CD4-positive, alpha-beta T cell (primary cell): ENCODE measurements at regions not wholly inside any gene's neighbourhood (a gene's known extent, or its start where the extent isn't known, plus 50 kb on each side); places are given as distances from the start of the nearest gene placed in this dataset.

Source experiments
- ATAC-seq: fragments of 200-7000 bp; cut with Tn5 transposase; one replicate; pipeline ENCODE4 v1.10.0; 2022; ENCODE audit warnings: mild to moderate bottlenecking; ENCODE audit not compliant: poor library complexity
- CTCF ChIA-PET: fragments of 350-600 bp; sonication (Branson Sonifier 250); formaldehyde crosslinking; loops from one replicate; lab custom pipeline; 2021; ENCODE audit warnings: antibody characterized with exemption, inconsistent platforms; lab: Charles Lee
- POLR2A ChIA-PET: fragments of 350-600 bp; sonication (Branson Sonifier 250); formaldehyde crosslinking; loops from one replicate; lab custom pipeline; 2021; ENCODE audit warnings: antibody characterized with exemption, inconsistent platforms; lab: Charles Lee
- DNase-seq, 14 experiments: peaks; one replicate each; pipeline ENCODE4 v3.0.0-alpha.2; 2013 to 2020; ENCODE audit warnings: mixed read lengths in 2 of 14
- H3K27ac ChIP-seq, 2 donors: one replicate each; pipeline versions ENCODE4 v1.5.1 to v1.7.0; 2013; ENCODE audit warnings: low read length in 2 of 2, low read depth in 1 of 2, mild to moderate bottlenecking in 1 of 2
- H3K27me3 ChIP-seq, 2 experiments: 1 replicate in 1 of 2; 2 replicates in 1 of 2; pipeline versions ENCODE4 v1.6.1 to v1.7.0; 2013; ENCODE audit warnings: low read length in 2 of 2, control low read depth in 1 of 2, mild to moderate bottlenecking in 1 of 2, moderate library complexity in 1 of 2; ENCODE audit not compliant: insufficient read depth in 2 of 2, control insufficient read depth in 1 of 2
- H3K36me3 ChIP-seq: one replicate; pipeline ENCODE4 v1.6.1; 2013; ENCODE audit warnings: low read length, control low read depth; ENCODE audit not compliant: insufficient read depth
- H3K4me1 ChIP-seq: one replicate; pipeline ENCODE4 v1.6.1; 2013; ENCODE audit warnings: low read length, control low read depth; ENCODE audit not compliant: insufficient read depth
- H3K4me3 ChIP-seq: one replicate; pipeline ENCODE4 v1.5.1; 2013; ENCODE audit warnings: mild to moderate bottlenecking, low read length, moderate library complexity
- H3K9me3 ChIP-seq, 2 experiments: 1 replicate in 1 of 2; 2 replicates in 1 of 2; pipeline versions ENCODE4 v1.6.1 to v1.7.0; 2013; ENCODE audit warnings: low read length in 2 of 2, mild to moderate bottlenecking in 2 of 2, control low read depth in 1 of 2, moderate library complexity in 1 of 2; ENCODE audit not compliant: control insufficient read depth in 1 of 2, insufficient read depth in 1 of 2
- H3K27ac Mint-ChIP-seq: one replicate; pipeline ENCODE4 v1.8.0; 2020; ENCODE audit warnings: mixed read lengths
- H3K27me3 Mint-ChIP-seq: one replicate; pipeline ENCODE4 v1.8.0; 2021; ENCODE audit warnings: mixed read lengths
- H3K36me3 Mint-ChIP-seq: one replicate; pipeline ENCODE4 v1.8.0; 2021; ENCODE audit warnings: low read depth, mixed read lengths
- H3K4me1 Mint-ChIP-seq: one replicate; pipeline ENCODE4 v1.8.0; 2021; ENCODE audit warnings: low read depth, mixed read lengths
- H3K4me3 Mint-ChIP-seq: one replicate; pipeline ENCODE4 v1.8.0; 2020; ENCODE audit warnings: mild to moderate bottlenecking, mixed read lengths
- H3K9me3 Mint-ChIP-seq: one replicate; pipeline ENCODE4 v1.8.0; 2020; ENCODE audit warnings: mixed read lengths
- CTCF ChIP-seq: fragments of 200-600 bp; IDR thresholded peaks from one replicate; pipeline ENCODE4 v1.8.0; 2022; ENCODE audit warnings: antibody characterized with exemption, mild to moderate bottlenecking
- intact Hi-C, 2 experiments: fragments of 100-400 bp; cut with DNase I in 1 of 2; cut with micrococcal nuclease in 1 of 2; formaldehyde crosslinking; loops; one replicate each; pipeline versions ENCODE4 v1.15.1 to v1.9.0; 2023 to 2025; cut with DNase I, micrococcal nuclease

GRCh38 chr2:163455815-163456214 lies 280.0 kb downstream of the FIGN start:
- intact Hi-C loops: no loop called here
- Mint-ChIP-seq H3K4me3 (no peak overlapping the region), H3K4me1 (no peaks in the 10 kb centered on the region), H3K9me3 (peaks cover 6% of the 10 kb centered on the region), H3K27me3 (no peaks in the 10 kb centered on the region), H3K36me3 (no peaks in the 10 kb centered on the region), H3K27ac (no peak overlapping the region)
- POLR2A ChIA-PET: no interaction called here
- no peaks in the 10 kb centered on the region for H3K4me1 ChIP-seq
- no peaks in the 10 kb centered on the region for H3K36me3 ChIP-seq
- H3K27me3 ChIP-seq: no peaks in the 10 kb centered on the region
- no peak overlapping the region for H3K27ac ChIP-seq
- TF ChIP-seq CTCF: no peak
- no peak for ATAC-seq
- no peaks in the 10 kb centered on the region for H3K9me3 ChIP-seq
- no peak for DNase-seq
- CTCF ChIA-PET: no interaction called here
- no peak overlapping the region for H3K4me3 ChIP-seq

GRCh38 chr2:163453920-163454319 lies 281.9 kb downstream of the FIGN start:
- H3K36me3 Mint-ChIP-seq: no peaks in the 10 kb centered on the region
- no peaks in the 10 kb centered on the region for H3K27me3 Mint-ChIP-seq
- no peak overlapping the region for H3K27ac Mint-ChIP-seq
- H3K4me3 Mint-ChIP-seq: no peak overlapping the region
- intact Hi-C loops: no loop called here
- Histone ChIP-seq H3K27ac (no peak overlapping the region), H3K36me3 (no peaks in the 10 kb centered on the region), H3K4me1 (no peaks in the 10 kb centered on the region), H3K4me3 (no peak overlapping the region), H3K9me3 (no peaks in the 10 kb centered on the region), H3K27me3 (no peaks in the 10 kb centered on the region)
- no peaks in the 10 kb centered on the region for H3K4me1 Mint-ChIP-seq
- peaks cover 6% of the 10 kb centered on the region for H3K9me3 Mint-ChIP-seq
- ChIA-PET POLR2A (no interaction called here), CTCF (no interaction called here)
- no peak for DNase-seq
- ATAC-seq: no peak
- no peak for TF ChIP-seq CTCF

DNA sequence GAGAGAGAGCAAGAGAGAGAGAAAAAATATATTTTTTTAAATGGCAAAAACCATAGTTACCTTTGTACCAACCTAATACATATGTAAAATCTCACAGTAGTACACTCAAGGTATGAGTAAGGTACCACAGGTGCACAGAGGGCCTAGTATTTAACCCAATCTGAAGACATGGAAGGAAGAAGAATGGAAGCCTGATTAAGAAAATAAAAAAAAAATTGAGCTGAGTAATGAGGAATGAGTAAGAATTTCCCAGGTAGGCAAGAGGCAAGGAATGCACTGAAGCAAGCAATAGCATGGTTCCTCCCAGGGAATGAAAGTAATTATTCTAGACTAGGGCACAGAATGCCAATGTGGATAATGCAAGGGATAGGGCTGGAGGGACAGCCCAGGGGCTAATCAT lies 294.2 kb downstream of the FIGN start:
- no peaks in the 10 kb centered on the region for H3K4me1 Mint-ChIP-seq
- no peaks in the 10 kb centered on the region for H3K36me3 Mint-ChIP-seq
- H3K9me3 Mint-ChIP-seq: peaks cover 2% of the 10 kb centered on the region
- ChIA-PET CTCF (no interaction called here), POLR2A (no interaction called here)
- H3K27me3 ChIP-seq: no peaks in the 10 kb centered on the region
- DNase-seq (no peak), ATAC-seq (no peak)
- no peaks in the 10 kb centered on the region for H3K36me3 ChIP-seq
- H3K27ac ChIP-seq: no peak overlapping the region
- no peak overlapping the region for H3K4me3 Mint-ChIP-seq
- no peaks in the 10 kb centered on the region for H3K9me3 ChIP-seq
- no peak overlapping the region for H3K27ac Mint-ChIP-seq
- no peaks in the 10 kb centered on the region for H3K4me1 ChIP-seq
- no peaks in the 10 kb centered on the region for H3K27me3 Mint-ChIP-seq
- H3K4me3 ChIP-seq: no peak overlapping the region
- intact Hi-C loops: no loop called here
- no peak for TF ChIP-seq CTCF
